NT2/D1 (cell line): ENCODE measurements at regions not wholly inside any gene's neighbourhood (a gene's known extent, or its start where the extent isn't known, plus 50 kb on each side); places are given as distances from the start of the nearest gene placed in this dataset.

Experiments
- SUZ12 ChIP-seq: IDR thresholded peaks from 2 replicates; pipeline ENCODE4 v1.6.1; 2011; ENCODE audit not compliant: insufficient read length, insufficient read depth; ENCODE audit errors: extremely low read depth
- YY1 ChIP-seq: IDR thresholded peaks from 2 replicates; pipeline ENCODE4 v1.6.1; 2011; ENCODE audit not compliant: insufficient read length, insufficient read depth
- ZNF274 ChIP-seq: IDR thresholded peaks from 2 replicates; pipeline ENCODE4 v1.6.1; 2011; ENCODE audit warnings: mild to moderate bottlenecking, low read depth, low read length

DNA sequence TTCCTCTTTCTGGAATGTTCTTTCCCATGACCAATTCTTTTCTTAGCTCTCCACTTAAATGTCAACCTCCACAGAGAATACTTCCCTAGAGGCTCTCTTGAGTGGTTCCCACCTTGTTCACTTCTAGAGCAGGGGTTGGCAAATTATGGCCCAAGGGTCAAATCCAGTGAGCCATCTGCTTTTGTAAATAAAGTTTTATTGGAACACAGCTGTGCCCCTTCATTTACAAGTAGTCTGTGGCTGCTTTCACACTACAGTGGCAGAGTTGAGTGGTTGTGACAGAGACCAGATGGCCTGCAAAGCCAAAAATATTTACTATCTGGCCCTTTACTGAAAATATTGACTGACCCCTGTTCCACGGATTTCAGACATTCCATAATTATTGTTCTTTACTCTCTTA, 166.2 kb downstream of the WNT5A start:
- TF ChIP-seq ZNF274 (no peak), SUZ12 (no peak), YY1 (no peak)
